Testis (tissue), 2 donors: ENCODE measurements at regions not wholly inside any gene's neighbourhood (a gene's known extent, or its start where the extent isn't known, plus 50 kb on each side); places are given as distances from the start of the nearest gene placed in this dataset.

Experiments used
- CTCF ChIP-seq, 3 experiments: fragments of 450-650 bp in 2 of 3; fragments of 200-600 bp in 1 of 3; sonication (generic) in 1 of 3; IDR thresholded peaks; one replicate each; pipeline ENCODE4 v1.5.1; 2016 to 2019; ENCODE audit warnings: antibody characterized with exemption in 3 of 3, mild to moderate bottlenecking in 2 of 3, moderate library complexity in 1 of 3
- POLR2A ChIP-seq: fragments of 450-650 bp; IDR thresholded peaks from one replicate; pipeline ENCODE4 v1.6.1; 2017; ENCODE audit warnings: antibody characterized with exemption, mild to moderate bottlenecking, moderate library complexity

DNA sequence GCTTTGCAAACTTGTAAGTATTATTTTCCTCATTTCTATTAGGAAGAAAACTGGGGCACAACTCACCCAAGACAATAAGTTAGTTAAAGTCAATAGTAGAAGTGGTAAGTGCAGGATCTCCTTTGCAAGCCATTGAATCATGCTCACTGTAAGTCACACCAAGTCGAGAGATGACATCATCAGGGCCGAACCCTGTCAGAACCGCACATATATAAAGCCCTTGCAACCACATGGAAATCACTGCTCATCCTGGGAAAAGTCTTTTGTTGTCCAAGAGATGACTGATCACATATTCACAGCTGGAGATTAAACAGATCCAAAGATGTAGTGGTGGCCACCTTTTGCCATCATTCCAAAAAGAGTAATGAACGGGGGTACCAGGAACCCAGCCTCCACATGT lies 484.8 kb upstream of the ID2 start:
- TF ChIP-seq CTCF (IDR thresholded peaks at IDR 0.05) (no peak), POLR2A (no peak)
